A549 (cell line): ENCODE measurements at regions not wholly inside any gene's neighbourhood (a gene's known extent, or its start where the extent isn't known, plus 50 kb on each side); places are given as distances from the start of the nearest gene placed in this dataset.
"Not testable (repeated sequence)": the region's sequence is repeated elsewhere in the genome, so short reads cannot be mapped to it uniquely, and the experiment has no call there.

Source experiments
- ATAC-seq, 2 experiments: fragments of 200-7000 bp in 1 of 2; fragments of >200 bp in 1 of 2; cut with Nextera tagmentation in 1 of 2; cut with Tn5 transposase in 1 of 2; 3 replicates each; pipeline versions ENCODE4 v1.8.0 to v1.9.1; 2018 to 2020; ENCODE audit warnings: mild to moderate bottlenecking in 1 of 2, moderate library complexity in 1 of 2
- CTCF ChIA-PET: fragments of 300-600 bp; sonication (Branson Sonifier 250); formaldehyde crosslinking; extraction: SDS; loops from one replicate; lab custom pipeline; 2021; ENCODE audit warnings: antibody characterized with exemption, inconsistent platforms; lab: Yijun Ruan, JAX
- POLR2A ChIA-PET: fragments of 350-600 bp; formaldehyde crosslinking; extraction: SDS; loops from one replicate; lab custom pipeline; 2021; ENCODE audit warnings: antibody characterized with exemption, inconsistent platforms; lab: Yijun Ruan, JAX
- DNase-seq, 2 experiments: peaks; one replicate each; pipeline versions ENCODE4 v3.0.0 to v3.0.0-alpha.2; 2011 to 2016; ENCODE audit warnings: low read depth in 1 of 2, low spot score in 1 of 2
- FAIRE-seq: peaks from 2 replicates; lab custom pipeline; 2011; peaks lifted over from hg19 to GRCh38; lab: Jason Lieb, UNC
- H3K27ac ChIP-seq, 2 experiments: fragments of >200 bp; sonication (Bioruptor Twin); formaldehyde crosslinking; 3 replicates each; pipeline ENCODE4 v1.5.1; 2016 to 2017
- H3K4me1 ChIP-seq: fragments of >200 bp; sonication (Bioruptor Twin); formaldehyde crosslinking; 3 replicates; pipeline ENCODE4 v1.6.1; 2016
- H3K4me2 ChIP-seq: fragments of >200 bp; sonication (Bioruptor Twin); formaldehyde crosslinking; 3 replicates; pipeline ENCODE4 v1.6.1; 2016
- H3K4me3 ChIP-seq: fragments of >200 bp; sonication (Bioruptor Twin); formaldehyde crosslinking; 3 replicates; pipeline ENCODE4 v1.5.1; 2016
- H3K9me3 ChIP-seq: fragments of >200 bp; sonication (Bioruptor Twin); formaldehyde crosslinking; 3 replicates; pipeline ENCODE4 v1.6.1; 2016
- CEBPB ChIP-seq, 2 experiments: fragments of >200 bp in 1 of 2; sonication (Bioruptor Twin) in 1 of 2; formaldehyde crosslinking in 1 of 2; IDR thresholded peaks; 2 replicates each; pipeline ENCODE4 v1.6.1; 2012 to 2016
- EHF ChIP-seq: fragments of 250-450 bp; sonication (Bioruptor Pico); IDR thresholded peaks from 2 replicates; pipeline ENCODE4 v1.5.0; 2020; ENCODE audit warnings: mild to moderate bottlenecking
- ESRRA ChIP-seq: fragments of 150-350 bp; IDR thresholded peaks from 2 replicates; pipeline ENCODE4 v1.6.1; 2014; ENCODE audit warnings: mild to moderate bottlenecking, low read length, borderline replicate concordance
- FOSB ChIP-seq: fragments of 250-450 bp; sonication (Bioruptor Pico); IDR thresholded peaks from 2 replicates; pipeline ENCODE4 v1.5.0; 2020; ENCODE audit warnings: mild to moderate bottlenecking, moderate library complexity
- GATA3 ChIP-seq: IDR thresholded peaks from 2 replicates; pipeline ENCODE4 v1.6.1; 2012; ENCODE audit warnings: borderline replicate concordance
- HOXB13 ChIP-seq: fragments of 250-450 bp; sonication (Bioruptor Pico); IDR thresholded peaks from 2 replicates; pipeline ENCODE4 v1.5.0; 2020; ENCODE audit warnings: low read depth, mild to moderate bottlenecking, moderate library complexity
- KDM1A ChIP-seq: fragments of 200-600 bp; sonication (generic); IDR thresholded peaks from 2 replicates; pipeline ENCODE4 v1.6.1; 2016; ENCODE audit warnings: low read depth, mild to moderate bottlenecking
- MAFK ChIP-seq: fragments of 450-650 bp; IDR thresholded peaks from 2 replicates; pipeline ENCODE4 v1.6.1; 2014; ENCODE audit not compliant: partially characterized antibody
- MAZ ChIP-seq: fragments of 150-350 bp; IDR thresholded peaks from 2 replicates; pipeline ENCODE4 v1.6.1; 2014; ENCODE audit warnings: antibody characterized with exemption, low read depth, low read length, borderline replicate concordance
- PHF8 ChIP-seq: fragments of 200-600 bp; sonication (generic); IDR thresholded peaks from 2 replicates; pipeline ENCODE4 v1.6.1; 2016; ENCODE audit warnings: low read depth, mild to moderate bottlenecking, antibody characterized with exemption, moderate library complexity, borderline replicate concordance
- POLR2A ChIP-seq: IDR thresholded peaks from 2 replicates; pipeline ENCODE4 v1.6.1; 2012; ENCODE audit warnings: mild to moderate bottlenecking, low read length
- RAD21 ChIP-seq, 2 experiments: fragments of >200 bp in 1 of 2; sonication (Bioruptor Twin) in 1 of 2; formaldehyde crosslinking in 1 of 2; IDR thresholded peaks in 1 of 2; conservative IDR thresholded peaks in 1 of 2; 2 replicates in 1 of 2; 3 replicates in 1 of 2; pipeline ENCODE4 v1.6.1; 2012 to 2018; ENCODE audit warnings: inconsistent platforms in 1 of 2
- RNF2 ChIP-seq: fragments of 200-600 bp; sonication (generic); IDR thresholded peaks from 2 replicates; pipeline ENCODE4 v1.6.1; 2016; ENCODE audit warnings: low read depth, mild to moderate bottlenecking, antibody characterized with exemption, moderate library complexity, borderline replicate concordance
- ZC3H11A ChIP-seq: fragments of 450-650 bp; IDR thresholded peaks from 2 replicates; pipeline ENCODE4 v1.6.1; 2014; ENCODE audit warnings: antibody characterized with exemption, mild to moderate bottlenecking
- WGBS: methylation state at CpG from one replicate; pipeline ENCODE4 v1.1.6; 2017; ENCODE audit errors: missing lambda C conversion rate; 5-methylcytosine and 5-hydroxymethylcytosine counted together
- TF ChIP-seq, protein P1 (sequence below): fragments of >200 bp; sonication (Bioruptor Twin); formaldehyde crosslinking; IDR thresholded peaks from 3 replicates; pipeline ENCODE4 v1.6.1; 2016
- TF ChIP-seq, protein P2 (sequence below): IDR thresholded peaks from 2 replicates; pipeline ENCODE4 v1.6.1; 2012; ENCODE audit warnings: low read depth, borderline replicate concordance
- TF ChIP-seq, protein P3 (sequence below): fragments of 250-450 bp; sonication (Bioruptor Pico); IDR thresholded peaks from 2 replicates; pipeline ENCODE4 v1.5.0; 2021; ENCODE audit warnings: mild to moderate bottlenecking, moderate library complexity, borderline replicate concordance

DNA sequence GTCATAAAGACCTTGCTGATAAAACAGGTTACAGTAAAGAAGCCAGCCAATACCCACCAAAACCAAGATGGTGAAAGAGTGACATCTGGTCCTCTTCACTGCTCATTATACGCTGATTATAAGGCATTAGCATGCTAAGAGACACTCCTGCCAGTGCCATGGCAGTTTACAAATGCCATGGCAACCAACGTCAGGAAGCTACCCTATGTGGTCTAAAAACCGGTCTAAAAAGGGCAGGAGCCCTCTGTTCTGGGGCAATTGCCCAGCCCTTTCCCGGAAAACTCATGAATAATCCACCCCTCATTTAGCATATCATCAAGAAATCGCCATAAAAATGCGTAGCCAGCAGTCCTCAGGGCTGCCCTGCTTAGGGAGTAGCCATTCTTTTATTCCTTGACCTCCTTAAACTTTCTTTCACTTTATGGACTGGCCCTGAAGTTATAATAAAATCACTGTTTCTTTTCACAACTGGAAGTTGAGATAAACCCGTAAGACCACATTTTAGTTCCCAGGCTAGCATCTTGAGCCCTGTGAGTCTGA lies 260.5 kb upstream of the FAT1 start:
- POLR2A ChIA-PET, result no interaction called here
- WGBS, result 45% methylated on average over 7 of the region's 7 CpGs
- no peak for FAIRE-seq

DNA sequence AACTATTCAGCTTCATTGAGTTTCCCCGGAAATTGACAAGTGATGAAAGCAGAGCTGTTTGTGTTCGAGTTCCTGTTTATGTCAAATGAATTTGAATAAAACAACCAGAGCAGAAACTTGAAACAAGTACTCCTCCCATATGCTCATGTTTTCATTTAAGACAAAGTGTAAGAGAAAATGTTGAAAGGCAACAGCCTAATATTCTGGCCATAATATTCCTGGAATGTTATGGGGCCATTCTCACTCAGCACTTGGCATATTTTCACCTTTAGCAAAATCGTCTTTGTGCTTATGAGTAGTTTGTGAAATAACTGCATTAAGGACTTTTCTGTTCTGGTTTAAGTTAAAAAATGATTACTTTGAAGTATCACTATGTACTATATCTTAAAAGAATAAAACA lies 276.0 kb upstream of the FAT1 start:
- FAIRE-seq (no peak), ATAC-seq (no peak), DNase-seq (no peak)
- Histone ChIP-seq H3K4me1 (no peaks in the 10 kb centered on the region), H3K4me3 (no peak overlapping the region), H3K9me3 (no peaks in the 10 kb centered on the region), H3K4me2 (no peak overlapping the region), H3K27ac (no peak overlapping the region)
- ChIA-PET POLR2A (no interaction called here), CTCF (no interaction called here)
- WGBS, result 62% methylated on average over 3 of the region's 3 CpGs
- TF ChIP-seq CEBPB (IDR thresholded peaks at IDR 0.05) (no peak), ZC3H11A (no peak), RNF2 (no peak), KDM1A (no peak), HOXB13 (CRISPR knock-in tag) (no peak), RAD21 (conservative IDR thresholded peaks at IDR 0.05 in 1 of 2, IDR thresholded peaks at IDR 0.05 in 1 of 2) (no peak), MAZ (no peak)
- TF ChIP-seq, protein P1, sequence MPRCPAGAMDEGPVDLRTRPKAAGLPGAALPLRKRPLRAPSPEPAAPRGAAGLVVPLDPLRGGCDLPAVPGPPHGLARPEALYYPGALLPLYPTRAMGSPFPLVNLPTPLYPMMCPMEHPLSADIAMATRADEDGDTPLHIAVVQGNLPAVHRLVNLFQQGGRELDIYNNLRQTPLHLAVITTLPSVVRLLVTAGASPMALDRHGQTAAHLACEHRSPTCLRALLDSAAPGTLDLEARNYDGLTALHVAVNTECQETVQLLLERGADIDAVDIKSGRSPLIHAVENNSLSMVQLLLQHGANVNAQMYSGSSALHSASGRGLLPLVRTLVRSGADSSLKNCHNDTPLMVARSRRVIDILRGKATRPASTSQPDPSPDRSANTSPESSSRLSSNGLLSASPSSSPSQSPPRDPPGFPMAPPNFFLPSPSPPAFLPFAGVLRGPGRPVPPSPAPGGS, result no peak
- TF ChIP-seq, protein P2, sequence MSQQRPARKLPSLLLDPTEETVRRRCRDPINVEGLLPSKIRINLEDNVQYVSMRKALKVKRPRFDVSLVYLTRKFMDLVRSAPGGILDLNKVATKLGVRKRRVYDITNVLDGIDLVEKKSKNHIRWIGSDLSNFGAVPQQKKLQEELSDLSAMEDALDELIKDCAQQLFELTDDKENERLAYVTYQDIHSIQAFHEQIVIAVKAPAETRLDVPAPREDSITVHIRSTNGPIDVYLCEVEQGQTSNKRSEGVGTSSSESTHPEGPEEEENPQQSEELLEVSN, result no peak
- TF ChIP-seq, protein P3, sequence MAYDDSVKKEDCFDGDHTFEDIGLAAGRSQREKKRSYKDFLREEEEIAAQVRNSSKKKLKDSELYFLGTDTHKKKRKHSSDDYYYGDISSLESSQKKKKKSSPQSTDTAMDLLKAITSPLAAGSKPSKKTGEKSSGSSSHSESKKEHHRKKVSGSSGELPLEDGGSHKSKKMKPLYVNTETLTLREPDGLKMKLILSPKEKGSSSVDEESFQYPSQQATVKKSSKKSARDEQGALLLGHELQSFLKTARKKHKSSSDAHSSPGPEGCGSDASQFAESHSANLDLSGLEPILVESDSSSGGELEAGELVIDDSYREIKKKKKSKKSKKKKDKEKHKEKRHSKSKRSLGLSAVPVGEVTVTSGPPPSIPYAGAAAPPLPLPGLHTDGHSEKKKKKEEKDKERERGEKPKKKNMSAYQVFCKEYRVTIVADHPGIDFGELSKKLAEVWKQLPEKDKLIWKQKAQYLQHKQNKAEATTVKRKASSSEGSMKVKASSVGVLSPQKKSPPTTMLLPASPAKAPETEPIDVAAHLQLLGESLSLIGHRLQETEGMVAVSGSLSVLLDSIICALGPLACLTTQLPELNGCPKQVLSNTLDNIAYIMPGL (CRISPR knock-in tag), result no peak

More for the DNA sequence above, 260.5 kb upstream of the FAT1 start:
- no peak for TF ChIP-seq FOSB (CRISPR knock-in tag)
- no peak for TF ChIP-seq GATA3
- TF ChIP-seq, protein P2, result no peak
- TF ChIP-seq, all 56 proteins: peak for 0
- CTCF ChIA-PET, result no interaction called here
- Histone ChIP-seq H3K9me3 (no peaks in the 10 kb centered on the region; the same call in 2 of the 3 replicates), H3K27ac (no peak overlapping the region), H3K4me2 (no peak overlapping the region), H3K4me3 (no peak overlapping the region), H3K4me1 (no peaks in the 10 kb centered on the region)
- DNase-seq (no peak), ATAC-seq (no peak)

DNA sequence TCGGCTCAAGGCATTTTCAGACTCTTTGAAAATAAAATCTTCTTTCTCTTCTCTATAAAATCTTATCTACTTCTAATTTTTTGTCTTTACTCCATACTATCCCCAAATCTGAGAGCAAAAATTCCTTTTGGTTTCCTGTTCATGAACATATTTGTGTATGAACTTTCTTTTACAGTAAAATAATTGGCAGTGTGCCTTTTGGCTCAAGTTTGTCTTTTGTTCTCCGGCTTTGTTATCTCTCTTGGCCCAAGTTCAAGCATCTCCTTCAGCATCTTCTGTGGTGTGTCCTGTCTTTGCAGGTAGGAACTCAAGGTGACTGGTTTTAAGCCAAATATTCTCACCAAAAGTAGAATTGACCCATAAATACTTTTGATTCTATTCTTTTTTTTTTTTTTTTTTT lies 276.6 kb upstream of the FAT1 start:
- Histone ChIP-seq H3K9me3 (no peaks in the 10 kb centered on the region), H3K27ac (no peak overlapping the region), H3K4me1 (no peaks in the 10 kb centered on the region), H3K4me2 (no peak overlapping the region), H3K4me3 (no peak overlapping the region)
- WGBS, result 45% methylated on average over 2 of the region's 2 CpGs
- ChIA-PET CTCF (no interaction called here), POLR2A (no interaction called here)
- FAIRE-seq, result no peak
- no peak for DNase-seq
- TF ChIP-seq PHF8 (no peak), POLR2A (no peak), MAFK (no peak), ESRRA (no peak), ZC3H11A (no peak), EHF (CRISPR knock-in tag) (no peak)
- TF ChIP-seq, protein P1, result no peak
- ATAC-seq, result no peak

DNA sequence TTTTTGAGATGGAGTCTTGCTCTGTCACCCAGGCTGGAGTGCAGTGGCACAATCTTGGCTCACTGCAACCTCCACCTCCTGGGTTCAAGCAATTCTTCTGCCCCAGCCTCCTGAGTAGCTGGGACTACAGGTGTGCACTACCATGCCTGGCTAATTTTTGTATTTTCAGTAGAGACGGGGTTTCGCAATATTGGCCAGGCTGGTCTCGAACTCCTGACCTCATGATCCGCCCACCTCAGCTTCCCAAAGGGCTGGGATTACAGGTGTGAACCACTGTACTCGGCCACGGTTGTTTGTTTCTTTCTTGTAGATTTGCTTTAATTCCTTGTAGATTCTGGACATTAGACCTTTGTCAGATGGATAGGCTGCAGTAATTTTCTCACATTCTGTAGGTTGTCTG lies 278.5 kb upstream of the FAT1 start:
- 77% methylated on average over 6 of the region's 6 CpGs for WGBS
- ATAC-seq, H3K27ac ChIP-seq, CTCF ChIA-PET, FAIRE-seq, DNase-seq, H3K4me1 ChIP-seq, H3K4me3 ChIP-seq, H3K9me3 ChIP-seq, H3K4me2 ChIP-seq, POLR2A ChIA-PET: not testable (repeated sequence)
